K562 (cell line): ENCODE measurements at regions not wholly inside any gene's neighbourhood (a gene's known extent, or its start where the extent isn't known, plus 50 kb on each side); places are given as distances from the start of the nearest gene placed in this dataset.

ENCODE experiments used
- ATAC-seq: fragments of 200-7000 bp; cut with Tn5 transposase; 3 replicates; pipeline ENCODE4 v1.9.1; 2020; ENCODE audit warnings: moderate library complexity
- BruUV-seq: library from RNA; stranded (reverse); fragments of 400-500 nt; replicated peaks from 2 replicates; lab custom pipeline; 2021; lab: Mats Ljungman, UMichigan
- CTCF ChIA-PET: fragments of 300-600 bp; formaldehyde crosslinking; extraction: SDS; loops from one replicate; lab custom pipeline; 2021; ENCODE audit warnings: low intra/inter-chr PET ratio; lab: Yijun Ruan, JAX
- POLR2A ChIA-PET: fragments of 300-600, 350-650 bp; sonication (Branson Sonifier 250); formaldehyde crosslinking; extraction: SDS; loops from one replicate; lab custom pipeline; 2021; ENCODE audit warnings: antibody characterized with exemption, inconsistent platforms; lab: Yijun Ruan, JAX
- DNase-seq, 4 experiments: peaks; one replicate each; pipeline versions ENCODE4 v3.0.0 to v3.0.0-alpha.2; 2011 to 2018; ENCODE audit warnings: low spot score in 3 of 4, mixed read lengths in 3 of 4; ENCODE audit errors: extremely low read depth in 1 of 4
- FAIRE-seq: peaks from 2 replicates; lab custom pipeline; 2011; peaks lifted over from hg19 to GRCh38; lab: Jason Lieb, UNC
- H2AFZ ChIP-seq: 2 replicates; pipeline ENCODE4 v1.6.0; 2011; ENCODE audit warnings: low read depth, low read length, control low read depth, inconsistent platforms
- H3K27ac ChIP-seq: fragments of 200-600 bp; 3 replicates; pipeline ENCODE4 v1.8.0; 2011; ENCODE audit warnings: low read depth, mild to moderate bottlenecking, control low read depth, inconsistent platforms, low read length, moderate library complexity, mixed read lengths; ENCODE audit errors: extremely low read depth
- H3K27me3 ChIP-seq, 2 experiments: fragments of 300-600 bp in 1 of 2; 2 replicates in 1 of 2; 3 replicates in 1 of 2; pipeline versions ENCODE4 v1.6.0 to v1.8.0; 2011; ENCODE audit warnings: inconsistent platforms in 2 of 2, low read length in 2 of 2, mild to moderate bottlenecking in 1 of 2, mixed read lengths in 1 of 2, moderate library complexity in 1 of 2; ENCODE audit not compliant: control insufficient read depth in 2 of 2, insufficient read depth in 2 of 2
- H3K36me3 ChIP-seq: fragments of 300-600 bp; 3 replicates; pipeline ENCODE4 v1.8.0; 2011; ENCODE audit warnings: mild to moderate bottlenecking, low read length, inconsistent platforms; ENCODE audit not compliant: control insufficient read depth, insufficient read depth
- H3K4me1 ChIP-seq, 2 experiments: fragments of 200-600 bp in 1 of 2; replicated peaks in 1 of 2; 2 replicates in 1 of 2; 3 replicates in 1 of 2; pipeline versions ENCODE4 v1.5.1 to v1.8.0; 2011; ENCODE audit warnings: inconsistent platforms in 2 of 2, low read length in 2 of 2, mild to moderate bottlenecking in 1 of 2, mixed read lengths in 1 of 2, moderate library complexity in 1 of 2; ENCODE audit not compliant: control insufficient read depth in 2 of 2, insufficient read depth in 2 of 2
- H3K4me2 ChIP-seq: 2 replicates; pipeline ENCODE4 v1.6.1; 2011; ENCODE audit warnings: low read length, control low read depth, inconsistent platforms, mixed read lengths; ENCODE audit not compliant: insufficient read depth
- H3K4me3 ChIP-seq: fragments of 200-600 bp; sonication (generic), shearing (Covaris generic); 2 replicates; pipeline ENCODE4 v1.5.1; 2016; ENCODE audit warnings: control low read depth, inconsistent platforms
- H3K79me2 ChIP-seq: fragments of 200-600 bp; 3 replicates; pipeline ENCODE4 v1.8.0; 2011; ENCODE audit warnings: low read length, inconsistent platforms; ENCODE audit not compliant: control insufficient read depth, insufficient read depth
- H3K9ac ChIP-seq, 2 experiments: 2 replicates each; pipeline versions ENCODE4 v1.6.0 to v1.6.1; 2011; ENCODE audit warnings: low read depth in 2 of 2, low read length in 2 of 2, control low read depth in 1 of 2, inconsistent platforms in 1 of 2, mild to moderate bottlenecking in 1 of 2, mixed read lengths in 1 of 2; ENCODE audit not compliant: insufficient read depth in 1 of 2
- H3K9me1 ChIP-seq: one replicate; pipeline ENCODE4 v1.6.0; 2011; ENCODE audit warnings: inconsistent platforms, mild to moderate bottlenecking, low read length, moderate library complexity; ENCODE audit not compliant: control insufficient read depth, insufficient read depth
- H3K9me3 ChIP-seq: replicated peaks from 2 replicates; pipeline ENCODE4 v1.5.1; 2011; ENCODE audit warnings: low read depth, low read length, inconsistent platforms; ENCODE audit not compliant: control insufficient read depth, insufficient read depth
- H4K20me1 ChIP-seq: replicated peaks from 2 replicates; pipeline ENCODE4 v1.6.1; 2011; ENCODE audit warnings: low read length, inconsistent platforms, mixed read lengths; ENCODE audit not compliant: control insufficient read depth, insufficient read depth
- ELF4 ChIP-seq: fragments of 450-650 bp; formaldehyde crosslinking; IDR thresholded peaks from 2 replicates; pipeline ENCODE4 v1.4.0; 2022; ENCODE audit warnings: missing genetic modification characterization
- GATA2 ChIP-seq: sonication (generic); formaldehyde crosslinking; IDR thresholded peaks from 2 replicates; pipeline ENCODE4 v1.4.0; 2020; ENCODE audit warnings: mild to moderate bottlenecking, missing genetic modification reagents
- NKRF ChIP-seq: fragments of 450-650 bp; IDR thresholded peaks from 2 replicates; pipeline ENCODE4 v1.6.1; 2016; ENCODE audit warnings: borderline replicate concordance
- POU5F1 ChIP-seq: fragments of 150-350 bp; IDR thresholded peaks from 2 replicates; pipeline ENCODE4 v1.6.1; 2014; ENCODE audit warnings: borderline replicate concordance, low read length, low read depth, mild to moderate bottlenecking; ENCODE audit not compliant: partially characterized antibody
- SMARCA5 ChIP-seq: fragments of 450-650 bp; IDR thresholded peaks from 2 replicates; pipeline ENCODE4 v1.6.1; 2016
- ZNF75A ChIP-seq: fragments of 450-650 bp; formaldehyde crosslinking; IDR thresholded peaks from 2 replicates; pipeline ENCODE4 v1.4.0; 2020; ENCODE audit warnings: mild to moderate bottlenecking
- WGBS: fragments of 100-300 bp; shearing (Covaris generic); methylation state at CpG from one replicate; pipeline ENCODE4 v1.1.6; 2016; ENCODE audit warnings: low coverage, mixed read lengths; ENCODE audit not compliant: insufficient coverage; ENCODE audit errors: missing lambda C conversion rate; 5-methylcytosine and 5-hydroxymethylcytosine counted together
- in situ Hi-C: fragments of 300-500 bp; cut with MboI; formaldehyde crosslinking; loops from 4 replicates; pipeline ENCODE4 v1.15.0; 2018; ENCODE audit warnings: inconsistent platforms, mixed read lengths
- intact Hi-C: fragments of 100-400 bp; cut with micrococcal nuclease; formaldehyde crosslinking; loops from 2 replicates; pipeline ENCODE4 v1.14.2; 2022
- TF ChIP-seq, protein P1 (sequence below): fragments of 450-650 bp; IDR thresholded peaks from 2 replicates; pipeline ENCODE4 v1.6.1; 2016; ENCODE audit warnings: mild to moderate bottlenecking, moderate library complexity

DNA sequence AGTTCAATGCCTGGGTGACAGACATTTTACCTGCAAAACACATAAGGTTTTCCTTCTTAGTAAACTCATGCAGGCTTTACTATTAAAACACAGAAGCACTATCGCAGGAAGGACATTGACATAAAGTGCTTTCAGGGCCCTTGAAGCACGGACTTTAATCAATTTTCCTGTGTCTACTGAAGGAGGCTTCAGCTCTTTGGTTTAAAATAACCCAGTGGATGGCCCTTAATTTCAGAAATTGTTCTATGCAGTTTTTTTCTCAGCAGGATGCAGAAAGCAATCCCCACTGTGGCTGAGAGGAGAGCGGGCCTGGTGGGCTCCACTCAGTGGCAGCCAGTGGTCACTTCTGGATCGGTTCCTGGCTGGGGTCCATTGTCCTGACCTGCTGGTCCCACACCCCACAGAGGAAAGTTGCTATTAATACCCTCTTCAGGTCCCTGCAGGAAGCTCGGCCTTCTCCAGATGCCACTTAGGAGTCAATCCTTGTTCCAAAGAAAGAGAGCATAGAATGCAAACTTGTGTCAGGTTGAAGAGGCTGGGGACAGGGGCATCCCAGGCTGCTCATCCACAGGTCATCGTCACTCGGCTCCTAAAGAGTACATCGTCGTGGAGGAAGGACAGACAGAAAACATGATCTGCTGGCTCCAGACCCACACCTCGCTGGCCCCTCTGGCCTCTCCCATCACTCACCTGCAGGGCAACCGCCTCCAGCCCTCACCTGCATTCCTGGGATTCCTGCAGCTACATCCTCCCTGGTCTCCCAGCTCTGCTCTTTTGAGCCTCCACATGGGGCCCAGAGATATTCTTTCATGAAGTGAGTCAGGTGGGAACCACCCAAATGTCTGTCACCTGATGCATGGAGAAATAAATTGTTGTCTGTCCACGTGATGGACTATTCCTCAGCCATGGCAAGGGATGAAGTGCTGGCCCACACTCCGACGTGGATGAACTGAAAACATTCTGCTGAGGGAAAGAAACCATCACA is 153.1 kb downstream of the PSMG1 start:
- ATAC-seq (no peak), FAIRE-seq (no peak), DNase-seq (no peak)
- H3K9me3 ChIP-seq, result no peaks in the 10 kb centered on the region
- no TSS peak for BruUV-seq
- intact Hi-C loops (loop anchor here (10.0 kb wide), 1 partner anchor 295 kb away; no protein-coding TSS in a partner anchor), in situ Hi-C loops (no loop called here)
- H3K4me2 ChIP-seq, result no peak overlapping the region
- H3K4me3 ChIP-seq, result no peak overlapping the region
- no peaks in the 10 kb centered on the region for H3K36me3 ChIP-seq
- H3K9me1 ChIP-seq, result no peaks in the 10 kb centered on the region
- H3K4me1 ChIP-seq, result peaks cover 0 to 4% of the 10 kb centered on the region in 2 experiments; a peak in 1 of 5 replicates
- no peak overlapping the region for H2AFZ ChIP-seq
- POLR2A ChIA-PET, result interaction anchor here (1.0 kb wide), 1 partner anchor 25 kb away, joined by 3 read pairs; no protein-coding TSS in a partner anchor
- H4K20me1 ChIP-seq, result no peaks in the 10 kb centered on the region
- 2% methylated on average over 14 of the region's 14 CpGs for WGBS
- H3K9ac ChIP-seq, result no peak overlapping the region
- CTCF ChIA-PET, result no interaction called here
- H3K27ac ChIP-seq, result no peak overlapping the region
- peaks cover 33 to 51% of the 10 kb centered on the region in 2 experiments for H3K27me3 ChIP-seq
- H3K79me2 ChIP-seq, result no peaks in the 10 kb centered on the region
- TF ChIP-seq ZNF75A (CRISPR knock-in tag), result no peak
- no peak for TF ChIP-seq NKRF
- no peak for TF ChIP-seq SMARCA5
- no peak for TF ChIP-seq POU5F1
- TF ChIP-seq, protein P1, sequence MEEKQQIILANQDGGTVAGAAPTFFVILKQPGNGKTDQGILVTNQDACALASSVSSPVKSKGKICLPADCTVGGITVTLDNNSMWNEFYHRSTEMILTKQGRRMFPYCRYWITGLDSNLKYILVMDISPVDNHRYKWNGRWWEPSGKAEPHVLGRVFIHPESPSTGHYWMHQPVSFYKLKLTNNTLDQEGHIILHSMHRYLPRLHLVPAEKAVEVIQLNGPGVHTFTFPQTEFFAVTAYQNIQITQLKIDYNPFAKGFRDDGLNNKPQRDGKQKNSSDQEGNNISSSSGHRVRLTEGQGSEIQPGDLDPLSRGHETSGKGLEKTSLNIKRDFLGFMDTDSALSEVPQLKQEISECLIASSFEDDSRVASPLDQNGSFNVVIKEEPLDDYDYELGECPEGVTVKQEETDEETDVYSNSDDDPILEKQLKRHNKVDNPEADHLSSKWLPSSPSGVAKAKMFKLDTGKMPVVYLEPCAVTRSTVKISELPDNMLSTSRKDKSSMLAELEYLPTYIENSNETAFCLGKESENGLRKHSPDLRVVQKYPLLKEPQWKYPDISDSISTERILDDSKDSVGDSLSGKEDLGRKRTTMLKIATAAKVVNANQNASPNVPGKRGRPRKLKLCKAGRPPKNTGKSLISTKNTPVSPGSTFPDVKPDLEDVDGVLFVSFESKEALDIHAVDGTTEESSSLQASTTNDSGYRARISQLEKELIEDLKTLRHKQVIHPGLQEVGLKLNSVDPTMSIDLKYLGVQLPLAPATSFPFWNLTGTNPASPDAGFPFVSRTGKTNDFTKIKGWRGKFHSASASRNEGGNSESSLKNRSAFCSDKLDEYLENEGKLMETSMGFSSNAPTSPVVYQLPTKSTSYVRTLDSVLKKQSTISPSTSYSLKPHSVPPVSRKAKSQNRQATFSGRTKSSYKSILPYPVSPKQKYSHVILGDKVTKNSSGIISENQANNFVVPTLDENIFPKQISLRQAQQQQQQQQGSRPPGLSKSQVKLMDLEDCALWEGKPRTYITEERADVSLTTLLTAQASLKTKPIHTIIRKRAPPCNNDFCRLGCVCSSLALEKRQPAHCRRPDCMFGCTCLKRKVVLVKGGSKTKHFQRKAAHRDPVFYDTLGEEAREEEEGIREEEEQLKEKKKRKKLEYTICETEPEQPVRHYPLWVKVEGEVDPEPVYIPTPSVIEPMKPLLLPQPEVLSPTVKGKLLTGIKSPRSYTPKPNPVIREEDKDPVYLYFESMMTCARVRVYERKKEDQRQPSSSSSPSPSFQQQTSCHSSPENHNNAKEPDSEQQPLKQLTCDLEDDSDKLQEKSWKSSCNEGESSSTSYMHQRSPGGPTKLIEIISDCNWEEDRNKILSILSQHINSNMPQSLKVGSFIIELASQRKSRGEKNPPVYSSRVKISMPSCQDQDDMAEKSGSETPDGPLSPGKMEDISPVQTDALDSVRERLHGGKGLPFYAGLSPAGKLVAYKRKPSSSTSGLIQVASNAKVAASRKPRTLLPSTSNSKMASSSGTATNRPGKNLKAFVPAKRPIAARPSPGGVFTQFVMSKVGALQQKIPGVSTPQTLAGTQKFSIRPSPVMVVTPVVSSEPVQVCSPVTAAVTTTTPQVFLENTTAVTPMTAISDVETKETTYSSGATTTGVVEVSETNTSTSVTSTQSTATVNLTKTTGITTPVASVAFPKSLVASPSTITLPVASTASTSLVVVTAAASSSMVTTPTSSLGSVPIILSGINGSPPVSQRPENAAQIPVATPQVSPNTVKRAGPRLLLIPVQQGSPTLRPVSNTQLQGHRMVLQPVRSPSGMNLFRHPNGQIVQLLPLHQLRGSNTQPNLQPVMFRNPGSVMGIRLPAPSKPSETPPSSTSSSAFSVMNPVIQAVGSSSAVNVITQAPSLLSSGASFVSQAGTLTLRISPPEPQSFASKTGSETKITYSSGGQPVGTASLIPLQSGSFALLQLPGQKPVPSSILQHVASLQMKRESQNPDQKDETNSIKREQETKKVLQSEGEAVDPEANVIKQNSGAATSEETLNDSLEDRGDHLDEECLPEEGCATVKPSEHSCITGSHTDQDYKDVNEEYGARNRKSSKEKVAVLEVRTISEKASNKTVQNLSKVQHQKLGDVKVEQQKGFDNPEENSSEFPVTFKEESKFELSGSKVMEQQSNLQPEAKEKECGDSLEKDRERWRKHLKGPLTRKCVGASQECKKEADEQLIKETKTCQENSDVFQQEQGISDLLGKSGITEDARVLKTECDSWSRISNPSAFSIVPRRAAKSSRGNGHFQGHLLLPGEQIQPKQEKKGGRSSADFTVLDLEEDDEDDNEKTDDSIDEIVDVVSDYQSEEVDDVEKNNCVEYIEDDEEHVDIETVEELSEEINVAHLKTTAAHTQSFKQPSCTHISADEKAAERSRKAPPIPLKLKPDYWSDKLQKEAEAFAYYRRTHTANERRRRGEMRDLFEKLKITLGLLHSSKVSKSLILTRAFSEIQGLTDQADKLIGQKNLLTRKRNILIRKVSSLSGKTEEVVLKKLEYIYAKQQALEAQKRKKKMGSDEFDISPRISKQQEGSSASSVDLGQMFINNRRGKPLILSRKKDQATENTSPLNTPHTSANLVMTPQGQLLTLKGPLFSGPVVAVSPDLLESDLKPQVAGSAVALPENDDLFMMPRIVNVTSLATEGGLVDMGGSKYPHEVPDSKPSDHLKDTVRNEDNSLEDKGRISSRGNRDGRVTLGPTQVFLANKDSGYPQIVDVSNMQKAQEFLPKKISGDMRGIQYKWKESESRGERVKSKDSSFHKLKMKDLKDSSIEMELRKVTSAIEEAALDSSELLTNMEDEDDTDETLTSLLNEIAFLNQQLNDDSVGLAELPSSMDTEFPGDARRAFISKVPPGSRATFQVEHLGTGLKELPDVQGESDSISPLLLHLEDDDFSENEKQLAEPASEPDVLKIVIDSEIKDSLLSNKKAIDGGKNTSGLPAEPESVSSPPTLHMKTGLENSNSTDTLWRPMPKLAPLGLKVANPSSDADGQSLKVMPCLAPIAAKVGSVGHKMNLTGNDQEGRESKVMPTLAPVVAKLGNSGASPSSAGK, result no peak
- TF ChIP-seq GATA2 (CRISPR knock-in tag), result no peak
- TF ChIP-seq ELF4, result no peak
